Endothelial cell (in vitro differentiated cells): ENCODE measurements at regions not wholly inside any gene's neighbourhood (a gene's known extent, or its start where the extent isn't known, plus 50 kb on each side); places are given as distances from the start of the nearest gene placed in this dataset.

Experiments used
- DNase-seq: peaks from one replicate; pipeline ENCODE4 v3.0.0; 2021; ENCODE audit warnings: low spot score
- H3K27ac Mint-ChIP-seq: one replicate; pipeline ENCODE4 v1.8.0; 2021; ENCODE audit warnings: mixed read lengths, inconsistent platforms; ENCODE audit not compliant: unreplicated experiment
- H3K27me3 Mint-ChIP-seq: one replicate; pipeline ENCODE4 v1.8.0; 2021; ENCODE audit warnings: mild to moderate bottlenecking, moderate library complexity, mixed read lengths, inconsistent platforms; ENCODE audit not compliant: unreplicated experiment
- H3K36me3 Mint-ChIP-seq: one replicate; pipeline ENCODE4 v1.8.0; 2021; ENCODE audit warnings: mild to moderate bottlenecking, low read depth, mixed read lengths, inconsistent platforms; ENCODE audit not compliant: unreplicated experiment
- H3K4me1 Mint-ChIP-seq: one replicate; pipeline ENCODE4 v1.8.0; 2021; ENCODE audit warnings: mild to moderate bottlenecking, mixed read lengths, inconsistent platforms; ENCODE audit not compliant: unreplicated experiment
- H3K4me3 Mint-ChIP-seq: one replicate; pipeline ENCODE4 v1.8.0; 2021; ENCODE audit warnings: mild to moderate bottlenecking, mixed read lengths, inconsistent platforms; ENCODE audit not compliant: unreplicated experiment
- H3K9me3 Mint-ChIP-seq: one replicate; pipeline ENCODE4 v1.8.0; 2021; ENCODE audit warnings: mixed read lengths, inconsistent platforms; ENCODE audit not compliant: unreplicated experiment
- TF ChIP-seq, protein P1 (sequence below): fragments of 200-600 bp; sonication (generic); IDR thresholded peaks from one replicate; pipeline ENCODE4 v1.5.0; 2021; ENCODE audit warnings: antibody characterized with exemption; ENCODE audit not compliant: unreplicated experiment

DNA sequence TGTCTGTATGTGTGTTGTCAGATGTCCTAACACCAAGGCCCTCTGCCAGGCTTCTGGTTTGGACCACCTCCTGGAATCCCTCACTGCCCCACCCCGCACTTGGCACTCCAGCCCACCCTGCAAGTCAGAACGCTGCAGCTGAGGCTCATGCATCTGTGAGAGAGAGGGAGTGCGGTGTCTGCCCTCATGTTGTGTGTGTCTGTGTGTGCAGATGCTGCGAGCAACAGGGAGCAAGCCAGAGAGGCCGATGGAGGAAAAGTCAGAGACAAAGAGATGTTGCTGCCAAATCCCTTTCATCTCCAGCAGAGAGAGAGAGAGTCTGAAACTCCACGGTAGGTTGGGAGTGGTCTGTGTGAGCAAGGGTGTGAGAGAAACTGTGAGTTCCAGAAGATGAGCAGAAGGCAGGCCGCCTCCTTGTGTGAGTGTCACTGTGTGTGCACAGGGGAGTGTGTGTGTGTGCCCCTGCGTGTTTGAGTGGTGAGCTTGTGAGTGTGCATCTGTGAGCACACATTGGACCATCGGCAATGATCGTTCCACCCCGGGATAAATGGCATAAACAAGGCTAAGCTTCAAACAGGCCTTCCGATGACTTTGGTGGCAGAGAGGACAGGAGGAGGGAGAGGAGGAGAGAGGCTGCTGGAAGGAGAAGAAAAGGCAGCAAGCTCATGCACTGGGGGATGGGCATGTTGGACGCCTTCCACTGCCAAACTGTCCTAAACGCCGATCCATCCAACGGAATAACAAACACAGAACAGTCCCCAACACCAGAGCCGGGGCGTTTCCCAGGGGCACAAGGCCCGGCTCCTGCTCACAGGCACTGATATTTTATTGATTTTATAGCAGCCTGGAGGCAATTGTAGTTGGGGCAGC is 99.2 kb upstream of the GRIK3 start:
- H3K9me3 Mint-ChIP-seq: no peaks in the 10 kb centered on the region
- H3K27ac Mint-ChIP-seq: no peak overlapping the region
- H3K36me3 Mint-ChIP-seq: no peaks in the 10 kb centered on the region
- TF ChIP-seq, protein P1, sequence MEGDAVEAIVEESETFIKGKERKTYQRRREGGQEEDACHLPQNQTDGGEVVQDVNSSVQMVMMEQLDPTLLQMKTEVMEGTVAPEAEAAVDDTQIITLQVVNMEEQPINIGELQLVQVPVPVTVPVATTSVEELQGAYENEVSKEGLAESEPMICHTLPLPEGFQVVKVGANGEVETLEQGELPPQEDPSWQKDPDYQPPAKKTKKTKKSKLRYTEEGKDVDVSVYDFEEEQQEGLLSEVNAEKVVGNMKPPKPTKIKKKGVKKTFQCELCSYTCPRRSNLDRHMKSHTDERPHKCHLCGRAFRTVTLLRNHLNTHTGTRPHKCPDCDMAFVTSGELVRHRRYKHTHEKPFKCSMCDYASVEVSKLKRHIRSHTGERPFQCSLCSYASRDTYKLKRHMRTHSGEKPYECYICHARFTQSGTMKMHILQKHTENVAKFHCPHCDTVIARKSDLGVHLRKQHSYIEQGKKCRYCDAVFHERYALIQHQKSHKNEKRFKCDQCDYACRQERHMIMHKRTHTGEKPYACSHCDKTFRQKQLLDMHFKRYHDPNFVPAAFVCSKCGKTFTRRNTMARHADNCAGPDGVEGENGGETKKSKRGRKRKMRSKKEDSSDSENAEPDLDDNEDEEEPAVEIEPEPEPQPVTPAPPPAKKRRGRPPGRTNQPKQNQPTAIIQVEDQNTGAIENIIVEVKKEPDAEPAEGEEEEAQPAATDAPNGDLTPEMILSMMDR: no peak
- no peak overlapping the region for H3K4me3 Mint-ChIP-seq
- peaks cover 5% of the 10 kb centered on the region for H3K27me3 Mint-ChIP-seq
- H3K4me1 Mint-ChIP-seq: peaks cover 5% of the 10 kb centered on the region
- DNase-seq: no peak

DNA sequence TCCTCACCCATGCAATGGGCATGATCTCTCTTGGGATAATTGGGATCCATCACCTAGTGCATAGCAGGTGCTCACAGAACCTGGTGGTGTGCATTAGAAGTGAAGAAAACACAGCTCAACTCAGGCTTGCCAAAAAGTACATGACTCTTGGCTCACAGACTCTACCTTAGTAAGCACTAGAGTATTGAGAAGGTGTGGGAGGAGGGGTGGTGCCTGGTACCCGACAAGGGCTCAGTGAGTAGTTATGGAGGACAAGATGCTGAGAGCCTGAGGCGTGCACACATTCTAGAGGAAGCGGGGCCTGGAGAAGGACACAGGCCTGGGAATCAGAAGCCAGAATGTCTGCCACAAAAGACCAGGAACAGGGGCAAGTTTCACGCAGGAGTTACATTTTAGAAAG is 100.3 kb upstream of the GRIK3 start:
- H3K27ac Mint-ChIP-seq: no peak overlapping the region

DNA sequence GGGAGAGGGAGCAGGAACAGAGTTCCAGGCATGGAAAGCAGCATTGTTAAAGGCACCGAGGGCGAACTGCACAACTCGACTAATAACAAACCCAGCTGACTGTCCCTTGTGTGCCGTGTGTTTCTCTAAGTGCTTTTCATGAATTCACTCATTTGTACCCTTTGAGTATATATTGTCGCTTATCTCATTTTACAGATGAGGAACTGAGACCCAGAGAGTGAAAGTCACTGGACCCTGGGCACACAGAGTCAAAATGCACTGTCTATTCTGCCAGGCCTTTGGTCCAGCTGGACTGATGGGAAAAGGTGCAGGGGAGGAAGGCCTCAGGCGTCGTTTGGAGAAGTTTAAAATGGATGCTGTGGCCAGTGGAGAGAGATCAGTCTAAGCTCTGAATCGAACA is 100.7 kb upstream of the GRIK3 start:
- H3K4me1 Mint-ChIP-seq: peaks cover 5% of the 10 kb centered on the region
- no peak for DNase-seq
- H3K27ac Mint-ChIP-seq: no peak overlapping the region
- no peak overlapping the region for H3K4me3 Mint-ChIP-seq
- no peaks in the 10 kb centered on the region for H3K9me3 Mint-ChIP-seq
- TF ChIP-seq, protein P1: no peak
- no peaks in the 10 kb centered on the region for H3K36me3 Mint-ChIP-seq
- H3K27me3 Mint-ChIP-seq: peaks cover 5% of the 10 kb centered on the region

More for the DNA sequence above, 100.3 kb upstream of the GRIK3 start:
- TF ChIP-seq, protein P1: no peak
- no peak overlapping the region for H3K4me3 Mint-ChIP-seq
- H3K36me3 Mint-ChIP-seq: no peaks in the 10 kb centered on the region
- peaks cover 5% of the 10 kb centered on the region for H3K4me1 Mint-ChIP-seq
- H3K9me3 Mint-ChIP-seq: no peaks in the 10 kb centered on the region
- peaks cover 5% of the 10 kb centered on the region for H3K27me3 Mint-ChIP-seq
- DNase-seq: no peak

DNA sequence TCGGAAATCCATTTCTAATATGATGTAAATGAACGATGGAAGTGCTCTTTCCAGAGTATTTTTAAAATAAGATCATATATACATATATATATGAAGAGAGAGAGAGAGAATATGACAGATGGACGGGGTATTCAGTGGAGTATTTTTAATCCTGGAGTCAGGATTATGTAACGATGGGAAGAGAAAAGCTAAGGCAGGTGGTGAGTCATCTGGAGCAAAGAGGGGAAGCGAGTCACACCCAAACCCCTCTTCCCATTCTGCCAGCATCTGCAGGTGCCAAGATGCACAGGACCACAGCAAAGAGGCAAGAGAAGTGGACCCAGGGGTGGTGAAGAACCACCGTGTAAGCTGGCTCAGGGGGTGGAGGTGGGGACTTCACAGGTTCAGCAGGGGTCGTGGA is 102.7 kb upstream of the GRIK3 start:
- H3K9me3 Mint-ChIP-seq: no peaks in the 10 kb centered on the region
- no peaks in the 10 kb centered on the region for H3K4me1 Mint-ChIP-seq
- H3K36me3 Mint-ChIP-seq: no peaks in the 10 kb centered on the region
- H3K4me3 Mint-ChIP-seq: no peak overlapping the region
- peaks cover 8% of the 10 kb centered on the region for H3K27me3 Mint-ChIP-seq
- no peak overlapping the region for H3K27ac Mint-ChIP-seq
- no peak for DNase-seq
- TF ChIP-seq, protein P1: no peak

DNA sequence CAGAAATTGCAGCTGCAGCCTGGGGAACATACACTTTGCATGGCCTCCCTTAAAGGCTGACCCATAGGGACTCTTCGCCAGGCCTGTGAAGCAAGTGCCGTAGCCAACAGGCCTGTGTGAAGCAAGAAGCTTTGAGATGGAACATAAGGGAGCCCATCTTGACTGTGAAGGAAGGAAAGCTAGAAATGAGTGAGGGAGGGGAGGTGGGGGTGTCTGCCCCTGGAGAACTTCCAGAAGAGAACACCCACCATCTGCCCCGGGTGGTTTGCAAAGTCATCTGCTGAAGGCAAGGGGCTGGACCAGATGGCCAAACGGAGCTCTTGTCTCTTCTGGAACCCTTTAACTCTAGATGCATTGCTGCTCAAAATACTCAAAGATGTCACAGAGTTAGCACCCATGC is 103.3 kb upstream of the GRIK3 start:
- H3K36me3 Mint-ChIP-seq: no peaks in the 10 kb centered on the region
- H3K27ac Mint-ChIP-seq: no peak overlapping the region
- H3K4me1 Mint-ChIP-seq: no peaks in the 10 kb centered on the region
- no peak overlapping the region for H3K4me3 Mint-ChIP-seq
- no peak for DNase-seq
- H3K9me3 Mint-ChIP-seq: no peaks in the 10 kb centered on the region
- TF ChIP-seq, protein P1: no peak
- peaks cover 5% of the 10 kb centered on the region for H3K27me3 Mint-ChIP-seq
